AG04449 (cell line): ENCODE measurements at regions not wholly inside any gene's neighbourhood (a gene's known extent, or its start where the extent isn't known, plus 50 kb on each side); places are given as distances from the start of the nearest gene placed in this dataset.

Experiments used
- CTCF ChIA-PET: fragments of 350-600 bp; formaldehyde crosslinking; extraction: SDS; loops from one replicate; lab custom pipeline; 2021; ENCODE audit warnings: antibody characterized with exemption; lab: Yijun Ruan, JAX
- POLR2A ChIA-PET: fragments of 400-600, 350-600 bp; formaldehyde crosslinking; extraction: SDS; loops from one replicate; lab custom pipeline; 2020; ENCODE audit warnings: antibody characterized with exemption, inconsistent platforms; lab: Yijun Ruan, JAX
- DNase-seq: peaks from one replicate; pipeline ENCODE4 v3.0.0-alpha.2; 2010; ENCODE audit warnings: low read depth, low spot score
- H3K4me3 ChIP-seq: 2 replicates; pipeline ENCODE4 v1.5.1; 2011; ENCODE audit warnings: low read depth, mild to moderate bottlenecking, control low read depth, low read length
- TF ChIP-seq, protein P1 (sequence below): IDR thresholded peaks from one replicate; pipeline ENCODE4 v1.5.1; 2011; ENCODE audit warnings: mild to moderate bottlenecking, moderate library complexity, low read length, control low read depth, inconsistent platforms; ENCODE audit not compliant: insufficient read depth; ENCODE audit errors: missing control alignments

DNA sequence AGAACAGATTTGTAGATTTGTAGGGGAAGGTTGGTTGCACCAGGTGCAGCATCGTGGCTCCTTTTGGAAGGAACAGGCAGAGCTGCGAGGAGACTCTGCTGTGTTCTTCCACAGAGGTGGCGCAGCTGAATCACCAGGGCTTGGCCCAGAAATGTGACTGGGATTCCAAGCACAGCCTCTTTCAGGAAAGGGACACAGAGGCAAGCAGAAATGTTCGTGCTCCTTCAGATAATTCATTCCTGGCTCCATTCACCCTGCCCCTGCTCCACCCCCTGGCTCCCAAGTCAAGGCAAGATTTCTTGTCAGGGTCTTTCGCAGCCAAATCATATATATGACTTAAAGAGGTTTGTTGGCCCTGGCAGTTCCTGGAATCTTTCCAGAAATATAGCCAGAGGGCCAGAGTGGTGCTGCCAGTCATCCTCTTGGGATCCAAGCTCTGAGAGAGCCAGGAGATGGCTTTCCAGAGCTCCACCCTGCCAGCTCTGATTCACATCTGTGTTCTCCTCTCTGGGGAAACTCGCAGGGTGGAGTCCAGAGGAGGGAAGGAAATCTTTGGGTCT is 203.9 kb upstream of the TANK start:
- TF ChIP-seq, protein P1, sequence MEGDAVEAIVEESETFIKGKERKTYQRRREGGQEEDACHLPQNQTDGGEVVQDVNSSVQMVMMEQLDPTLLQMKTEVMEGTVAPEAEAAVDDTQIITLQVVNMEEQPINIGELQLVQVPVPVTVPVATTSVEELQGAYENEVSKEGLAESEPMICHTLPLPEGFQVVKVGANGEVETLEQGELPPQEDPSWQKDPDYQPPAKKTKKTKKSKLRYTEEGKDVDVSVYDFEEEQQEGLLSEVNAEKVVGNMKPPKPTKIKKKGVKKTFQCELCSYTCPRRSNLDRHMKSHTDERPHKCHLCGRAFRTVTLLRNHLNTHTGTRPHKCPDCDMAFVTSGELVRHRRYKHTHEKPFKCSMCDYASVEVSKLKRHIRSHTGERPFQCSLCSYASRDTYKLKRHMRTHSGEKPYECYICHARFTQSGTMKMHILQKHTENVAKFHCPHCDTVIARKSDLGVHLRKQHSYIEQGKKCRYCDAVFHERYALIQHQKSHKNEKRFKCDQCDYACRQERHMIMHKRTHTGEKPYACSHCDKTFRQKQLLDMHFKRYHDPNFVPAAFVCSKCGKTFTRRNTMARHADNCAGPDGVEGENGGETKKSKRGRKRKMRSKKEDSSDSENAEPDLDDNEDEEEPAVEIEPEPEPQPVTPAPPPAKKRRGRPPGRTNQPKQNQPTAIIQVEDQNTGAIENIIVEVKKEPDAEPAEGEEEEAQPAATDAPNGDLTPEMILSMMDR: no peak
- no peak for DNase-seq
- ChIA-PET POLR2A (no interaction called here), CTCF (interaction anchor here (1.8 to 2.3 kb wide), 2 partner anchors 10 to 14 kb away, joined by 3 to 6 read pairs; no protein-coding TSS in a partner anchor)
- no peak overlapping the region for H3K4me3 ChIP-seq

DNA sequence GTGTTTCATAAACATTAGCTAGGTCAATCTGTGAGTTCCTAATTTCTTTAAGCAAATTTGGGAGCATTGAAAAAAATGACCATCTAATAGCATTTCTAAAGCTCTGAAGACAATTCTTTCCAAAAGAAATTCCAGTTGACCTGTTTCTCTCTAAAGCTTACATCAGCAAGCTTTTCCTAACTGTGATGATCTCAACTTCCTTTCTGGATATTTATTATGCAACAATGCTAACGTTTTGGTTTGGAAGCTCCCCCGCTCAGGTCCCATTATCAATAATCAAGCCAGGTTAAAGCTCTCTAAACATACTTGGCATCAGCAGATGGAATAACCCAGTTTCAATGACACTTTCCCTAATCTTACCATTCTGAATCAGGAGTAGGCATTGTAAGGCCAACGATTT is 196.3 kb upstream of the TANK start:
- ChIA-PET CTCF (interaction anchor here (0.6 to 1.5 kb wide), 4 partner anchors 29 to 854 kb away, joined by 3 to 4 read pairs (median 3); no protein-coding TSS in a partner anchor), POLR2A (no interaction called here)
- H3K4me3 ChIP-seq: no peak overlapping the region
- TF ChIP-seq, protein P1: no peak
- DNase-seq: no peak

DNA sequence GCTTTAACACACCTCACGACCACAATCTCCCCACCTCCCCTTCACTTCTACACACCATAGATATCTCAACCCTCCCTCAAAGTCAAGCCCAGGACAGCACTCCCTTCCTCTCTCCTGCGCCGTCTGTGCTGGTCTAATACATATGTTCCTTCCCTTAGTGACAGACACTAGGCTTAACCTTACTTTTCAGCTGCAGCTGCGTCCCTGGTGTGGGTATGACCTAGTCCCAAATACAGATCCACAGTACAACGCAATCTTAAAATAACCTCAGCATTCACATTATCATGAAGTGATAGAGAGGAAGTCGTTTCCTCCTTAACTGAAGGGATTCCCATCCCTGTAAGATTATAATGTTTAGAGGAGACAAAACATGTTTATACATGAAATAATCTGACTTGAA is 192.7 kb upstream of the TANK start:
- ChIA-PET POLR2A (no interaction called here), CTCF (interaction anchor here (1.1 to 2.7 kb wide), 2 partner anchors 97 to 643 kb away, joined by 3 to 9 read pairs; no protein-coding TSS in a partner anchor)
- H3K4me3 ChIP-seq: no peak overlapping the region
- TF ChIP-seq, protein P1: no peak
- DNase-seq: no peak

DNA sequence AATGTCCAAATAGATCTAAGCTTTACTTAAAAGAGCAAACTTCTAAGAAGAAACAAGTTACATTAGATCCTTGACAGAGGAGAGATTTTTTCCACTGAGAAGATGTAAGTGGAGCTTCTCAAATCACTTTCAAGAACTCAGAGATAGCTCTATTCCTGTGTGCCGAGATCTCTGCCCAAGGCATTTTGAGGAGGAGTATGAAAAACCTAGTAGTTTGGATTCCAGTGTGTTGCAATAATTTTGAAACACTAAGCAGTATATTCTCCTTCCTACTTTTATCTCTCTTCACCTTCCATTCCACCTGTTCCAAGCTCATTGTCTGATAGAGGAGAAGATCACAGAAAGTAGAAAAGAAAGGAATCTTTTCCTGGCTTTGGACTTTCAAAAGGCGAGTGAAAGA is 192.0 kb upstream of the TANK start:
- no peak overlapping the region for H3K4me3 ChIP-seq
- TF ChIP-seq, protein P1: no peak
- ChIA-PET CTCF (interaction anchor here (1.0 to 3.3 kb wide), 4 partner anchors 10 to 858 kb away, joined by 3 to 19 read pairs (median 6); no protein-coding TSS in a partner anchor), POLR2A (no interaction called here)
- no peak for DNase-seq

DNA sequence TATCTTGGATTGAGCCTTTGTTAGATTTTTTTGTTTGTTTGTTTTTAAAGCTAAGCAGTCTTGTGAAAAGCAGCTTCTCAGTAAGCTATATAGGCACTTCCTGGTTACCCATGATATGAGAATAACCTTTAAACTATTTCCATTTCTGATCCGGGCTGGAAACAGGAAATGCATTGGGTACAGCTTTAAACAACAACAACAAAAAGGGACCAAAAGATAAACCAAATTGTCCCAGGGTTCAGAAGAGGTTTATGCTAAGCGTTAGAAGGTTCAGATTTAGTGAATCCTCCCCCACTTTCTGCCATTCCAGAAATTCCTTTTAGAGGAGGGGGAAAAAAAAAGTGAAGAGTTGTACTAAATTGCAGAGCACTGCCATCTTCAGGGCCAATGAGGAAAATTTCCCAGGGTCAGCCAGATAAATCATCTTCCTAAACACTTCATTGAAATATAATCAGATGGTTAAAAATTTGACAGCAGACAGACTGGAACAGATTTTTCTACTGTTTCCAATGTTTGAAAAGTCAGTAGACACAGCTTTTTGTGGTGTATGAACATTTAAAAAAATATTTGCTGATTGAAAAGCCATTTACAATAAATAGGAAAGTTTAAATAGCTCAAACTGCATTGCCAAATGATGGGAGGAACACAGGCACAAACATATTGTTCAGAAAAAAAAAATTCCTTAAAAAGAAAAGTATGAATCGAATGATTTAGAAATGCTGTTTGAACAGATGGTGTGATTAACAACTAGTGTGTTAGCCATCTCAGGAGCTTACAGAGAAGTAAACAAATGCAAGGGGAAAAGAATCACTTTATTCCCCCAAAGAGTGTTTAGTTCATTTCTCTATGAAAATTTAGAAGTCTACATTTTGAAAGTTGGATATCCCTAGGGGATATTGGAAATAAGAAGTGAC is 189.9 kb upstream of the TANK start:
- DNase-seq: no peak
- TF ChIP-seq, protein P1: peak; percentile 55

More for the DNA sequence above, 189.9 kb upstream of the TANK start:
- ChIA-PET CTCF (interaction anchor here (0.7 to 3.3 kb wide), 54 partner anchors 9 to 873 kb away, joined by 3 to 24 read pairs (median 4); no protein-coding TSS in a partner anchor), POLR2A (interaction anchor here (0.6 to 0.9 kb wide), 3 partner anchors 409 to 763 kb away, joined by 3 to 6 read pairs (median 4); no protein-coding TSS in a partner anchor)
- H3K4me3 ChIP-seq: no peak overlapping the region
